Stimulated activated CD4-positive, alpha-beta T cell treated with anti-CD3 and anti-CD28 coated beads, Interleukin-15, amount 100 ng/mL, for 48 hours (primary cell): ENCODE measurements at regions not wholly inside any gene's neighbourhood (a gene's known extent, or its start where the extent isn't known, plus 50 kb on each side); places are given as distances from the start of the nearest gene placed in this dataset.
"Not testable (repeated sequence)": the region's sequence is repeated elsewhere in the genome, so short reads cannot be mapped to it uniquely, and the experiment has no call there.

ENCODE experiments used
- DNase-seq, 2 donors: peaks; one replicate each; pipeline ENCODE4 v3.0.0-alpha.2; 2020; ENCODE audit warnings: low read depth in 2 of 2

GRCh38 chr3:139113993-139114375, 69.3 kb upstream of the PRR23C start:
- no peak for DNase-seq

GRCh38 chr3:139116631-139117030, 71.9 kb upstream of the PRR23C start:
- not testable (repeated sequence) for DNase-seq

GRCh38 chr3:139117136-139117675, 72.5 kb upstream of the PRR23C start:
- peak in 1 of 2 donors; percentile 14 for DNase-seq

GRCh38 chr3:139117883-139118760, 73.4 kb upstream of the PRR23C start:
- DNase-seq, result no peak

- no peak for DNase-seq
These were observed 74.1 kb upstream of the PRR23C start for GRCh38 chr3:139118835-139119234.

- no peak for DNase-seq
These were observed 74.8 kb upstream of the PRR23C start for GRCh38 chr3:139119331-139120025.

- no peak for DNase-seq
These were observed 75.7 kb upstream of the PRR23C start for GRCh38 chr3:139120086-139121056.

GRCh38 chr3:139121513-139122220, 77.0 kb upstream of the PRR23C start:
- DNase-seq, result no peak

GRCh38 chr3:139122221-139122581, 77.5 kb upstream of the PRR23C start:
- no peak for DNase-seq

GRCh38 chr3:139122612-139123011, 77.9 kb upstream of the PRR23C start:
- DNase-seq, result no peak

- no peak for DNase-seq
These were observed 78.8 kb upstream of the PRR23C start for GRCh38 chr3:139123377-139124095.

- DNase-seq, result no peak
These were observed 79.5 kb upstream of the PRR23C start for GRCh38 chr3:139124197-139124596.

- no peak for DNase-seq
These were observed 82.4 kb upstream of the PRR23C start for GRCh38 chr3:139127101-139127500.

- DNase-seq, result not testable (repeated sequence)
These were observed 82.9 kb upstream of the PRR23C start for GRCh38 chr3:139127629-139128028.

GRCh38 chr3:139128803-139129202, 84.1 kb upstream of the PRR23C start:
- DNase-seq, result no peak

GRCh38 chr3:139129892-139130291, 85.2 kb upstream of the PRR23C start:
- no peak for DNase-seq

- no peak for DNase-seq
These were observed 85.9 kb upstream of the PRR23C start for GRCh38 chr3:139130390-139131140.

GRCh38 chr3:139131951-139132350, 87.3 kb upstream of the PRR23C start:
- DNase-seq, result no peak

- no peak for DNase-seq
These were observed 88.3 kb upstream of the PRR23C start for GRCh38 chr3:139132976-139133375.
